SK-MEL-5 (cell line): ENCODE measurements at regions not wholly inside any gene's neighbourhood (a gene's known extent, or its start where the extent isn't known, plus 50 kb on each side); places are given as distances from the start of the nearest gene placed in this dataset.

Experiments used
- DNase-seq: peaks from one replicate; pipeline ENCODE4 v3.0.0-alpha.2; 2016; ENCODE audit warnings: low read depth, low spot score
- in situ Hi-C: cut with HindIII; loops from 2 replicates; pipeline ENCODE4 v1.10.0; 2016; ENCODE audit warnings: low sequenced_read_pairs, high pct_unique_total_duplicates, low pct_unique_long_range_greater_than_20kb

GRCh38 chr21:22516230-22516629 is 1518.0 kb downstream of the NCAM2 start:
- no peak for DNase-seq
- in situ Hi-C loops = no loop called here

- in situ Hi-C loops = no loop called here
- DNase-seq = no peak
Observed at GRCh38 chr21:22535630-22536029, 1537.4 kb downstream of the NCAM2 start.

GRCh38 chr21:22536509-22536908 is 1538.3 kb downstream of the NCAM2 start:
- in situ Hi-C loops = no loop called here
- DNase-seq = peak; percentile 1

GRCh38 chr21:22544747-22545146 is 1546.5 kb downstream of the NCAM2 start:
- no peak for DNase-seq

GRCh38 chr21:22552390-22552789 is 1554.2 kb downstream of the NCAM2 start:
- in situ Hi-C loops = no loop called here
- DNase-seq = no peak

More at GRCh38 chr21:22544747-22545146, 1546.5 kb downstream of the NCAM2 start:
- in situ Hi-C loops = no loop called here

GRCh38 chr21:22554690-22555316 is 1556.6 kb downstream of the NCAM2 start:
- in situ Hi-C loops = no loop called here

GRCh38 chr21:22556829-22557228 is 1558.6 kb downstream of the NCAM2 start:
- no peak for DNase-seq
- in situ Hi-C loops = no loop called here

More at GRCh38 chr21:22554690-22555316, 1556.6 kb downstream of the NCAM2 start:
- no peak for DNase-seq

GRCh38 chr21:22561946-22562345 is 1563.7 kb downstream of the NCAM2 start:
- in situ Hi-C loops = no loop called here

GRCh38 chr21:22573834-22574233 is 1575.6 kb downstream of the NCAM2 start:
- no peak for DNase-seq
- in situ Hi-C loops = no loop called here

More at GRCh38 chr21:22561946-22562345, 1563.7 kb downstream of the NCAM2 start:
- no peak for DNase-seq

GRCh38 chr21:22575165-22575584 is 1577.0 kb downstream of the NCAM2 start:
- in situ Hi-C loops = no loop called here

GRCh38 chr21:22579741-22580140 is 1581.5 kb downstream of the NCAM2 start:
- DNase-seq = no peak
- in situ Hi-C loops = no loop called here

More at GRCh38 chr21:22575165-22575584, 1577.0 kb downstream of the NCAM2 start:
- DNase-seq = peak; percentile 60

- in situ Hi-C loops = no loop called here
- no peak for DNase-seq
Observed at GRCh38 chr21:22582026-22582425, 1583.8 kb downstream of the NCAM2 start.

GRCh38 chr21:22584308-22584707 is 1586.1 kb downstream of the NCAM2 start:
- in situ Hi-C loops = no loop called here

GRCh38 chr21:22585558-22585957 is 1587.3 kb downstream of the NCAM2 start:
- DNase-seq = no peak
- in situ Hi-C loops = no loop called here

More at GRCh38 chr21:22584308-22584707, 1586.1 kb downstream of the NCAM2 start:
- DNase-seq = no peak

- in situ Hi-C loops = no loop called here
Observed at GRCh38 chr21:22597660-22598255, 1599.5 kb downstream of the NCAM2 start.

GRCh38 chr21:22609802-22610201 is 1611.6 kb downstream of the NCAM2 start:
- in situ Hi-C loops = no loop called here

More at GRCh38 chr21:22597660-22598255, 1599.5 kb downstream of the NCAM2 start:
- no peak for DNase-seq

GRCh38 chr21:22627911-22628310 is 1629.7 kb downstream of the NCAM2 start:
- DNase-seq = no peak

More at GRCh38 chr21:22609802-22610201, 1611.6 kb downstream of the NCAM2 start:
- no peak for DNase-seq

GRCh38 chr21:22630953-22631465 is 1632.8 kb downstream of the NCAM2 start:
- in situ Hi-C loops = no loop called here
- no peak for DNase-seq

More at GRCh38 chr21:22627911-22628310, 1629.7 kb downstream of the NCAM2 start:
- in situ Hi-C loops = no loop called here

GRCh38 chr21:22632176-22632575 is 1634.0 kb downstream of the NCAM2 start:
- in situ Hi-C loops = no loop called here
- DNase-seq = no peak
